Sigmoid colon (tissue), 3 donors: ENCODE measurements at regions not wholly inside any gene's neighbourhood (a gene's known extent, or its start where the extent isn't known, plus 50 kb on each side); places are given as distances from the start of the nearest gene placed in this dataset.

ENCODE experiments used
- POLR2A ChIP-seq, 2 donors: fragments of 450-650 bp; IDR thresholded peaks; one replicate each; pipeline ENCODE4 v1.6.1; 2016; ENCODE audit warnings: antibody characterized with exemption in 2 of 2, mild to moderate bottlenecking in 2 of 2, moderate library complexity in 2 of 2
- TF ChIP-seq, protein P1 (sequence below), 4 experiments: fragments of 450-650 bp in 3 of 4; fragments of 200-600 bp in 1 of 4; IDR thresholded peaks; one replicate each; pipeline ENCODE4 v1.5.1; 2016 to 2019; ENCODE audit warnings: antibody characterized with exemption in 4 of 4, mild to moderate bottlenecking in 3 of 4, moderate library complexity in 2 of 4

DNA sequence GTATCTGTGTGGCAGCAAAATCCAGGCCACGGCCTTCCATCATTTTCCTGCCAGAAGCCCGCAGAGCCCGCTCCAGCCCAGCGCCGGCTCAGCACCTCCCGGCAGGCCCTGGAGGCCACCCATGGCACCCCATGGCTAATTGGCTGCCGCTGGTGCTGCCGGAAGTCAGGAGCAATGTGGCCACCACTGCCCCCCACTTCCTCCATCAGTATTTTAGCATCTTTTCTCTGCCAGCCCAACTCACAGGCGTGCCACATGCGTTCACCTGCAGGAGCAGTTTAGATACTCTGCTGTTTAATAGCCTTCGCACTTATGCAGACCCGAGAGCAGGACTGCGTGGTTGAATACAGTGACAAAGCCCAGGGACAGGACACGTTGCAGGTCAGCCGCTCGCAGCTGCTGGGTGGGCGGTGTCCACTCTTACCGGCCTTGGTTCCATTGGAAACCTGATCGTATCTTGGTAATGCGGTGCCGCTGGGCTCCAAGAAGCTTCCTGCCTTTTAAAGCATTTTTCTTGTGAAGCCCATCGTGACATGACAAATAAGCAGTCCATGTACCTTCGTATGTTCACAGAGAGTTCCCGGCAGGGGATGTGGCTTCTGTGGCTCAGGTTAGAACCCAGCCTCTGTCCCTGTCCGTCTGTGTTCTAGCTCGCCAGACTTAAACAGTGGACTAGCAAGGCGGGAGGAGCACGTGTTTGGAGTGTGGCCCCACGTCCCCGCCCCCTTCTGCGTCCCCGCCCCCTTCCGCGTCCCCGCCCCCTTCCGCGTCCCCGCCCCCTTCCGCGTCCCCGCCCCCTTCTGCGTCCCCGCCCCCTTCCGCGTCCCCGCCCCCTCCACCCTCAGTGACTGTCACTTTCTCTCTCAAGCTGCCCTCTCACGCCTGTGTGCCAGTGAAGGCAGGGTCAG is 162.0 kb upstream of the SOX1 start:
- TF ChIP-seq, protein P1, sequence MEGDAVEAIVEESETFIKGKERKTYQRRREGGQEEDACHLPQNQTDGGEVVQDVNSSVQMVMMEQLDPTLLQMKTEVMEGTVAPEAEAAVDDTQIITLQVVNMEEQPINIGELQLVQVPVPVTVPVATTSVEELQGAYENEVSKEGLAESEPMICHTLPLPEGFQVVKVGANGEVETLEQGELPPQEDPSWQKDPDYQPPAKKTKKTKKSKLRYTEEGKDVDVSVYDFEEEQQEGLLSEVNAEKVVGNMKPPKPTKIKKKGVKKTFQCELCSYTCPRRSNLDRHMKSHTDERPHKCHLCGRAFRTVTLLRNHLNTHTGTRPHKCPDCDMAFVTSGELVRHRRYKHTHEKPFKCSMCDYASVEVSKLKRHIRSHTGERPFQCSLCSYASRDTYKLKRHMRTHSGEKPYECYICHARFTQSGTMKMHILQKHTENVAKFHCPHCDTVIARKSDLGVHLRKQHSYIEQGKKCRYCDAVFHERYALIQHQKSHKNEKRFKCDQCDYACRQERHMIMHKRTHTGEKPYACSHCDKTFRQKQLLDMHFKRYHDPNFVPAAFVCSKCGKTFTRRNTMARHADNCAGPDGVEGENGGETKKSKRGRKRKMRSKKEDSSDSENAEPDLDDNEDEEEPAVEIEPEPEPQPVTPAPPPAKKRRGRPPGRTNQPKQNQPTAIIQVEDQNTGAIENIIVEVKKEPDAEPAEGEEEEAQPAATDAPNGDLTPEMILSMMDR (IDR thresholded peaks at IDR 0.05) = no peak
- no peak for TF ChIP-seq POLR2A (IDR thresholded peaks at IDR 0.05)
